ENCODE measurements at regions not wholly inside any gene's neighbourhood (a gene's known extent, or its start where the extent isn't known, plus 50 kb on each side); places are given as distances from the start of the nearest gene placed in this dataset.
"Not testable (repeated sequence)": the region's sequence is repeated elsewhere in the genome, so short reads cannot be mapped to it uniquely, and the experiment has no call there.

GRCh38 chr7:101754424-101755159 is 62.8 kb upstream of the CUX1 start:
- 2 to 63% (median 30%) methylated on average over 3 to 22 of the region's 22 CpGs for WGBS, 10 experiments
- in situ Hi-C loops (cut with MboI; ENCODE audit: low pct_unique_long_range_greater_than_20kb in 2 of 9, low sequenced_read_pairs in 9 of 9, unreplicated experiment in 9 of 9) = no loop called here
- peak in 6 of 8 experiments; percentile 27 to 94 (median 67) for ATAC-seq (replicated peaks in 6 of 8)
- peak overlapping the region in 2 of 5 donors; percentile 8 to 12 for H3K4me3 ChIP-seq
- peaks cover 6 to 7% of the 10 kb centered on the region in 2 donors for H3K4me1 ChIP-seq (replicated peaks in 1 of 2)
- H3K27ac ChIP-seq = no peak overlapping the region

- in situ Hi-C loops (cut with MboI; ENCODE audit: low pct_unique_long_range_greater_than_20kb in 2 of 9, low sequenced_read_pairs in 9 of 9, unreplicated experiment in 9 of 9) = no loop called here
- Histone ChIP-seq H3K4me1 (replicated peaks in 1 of 2) (peaks cover 6 to 7% of the 10 kb centered on the region in 2 donors), H3K4me3 (no peak overlapping the region), H3K27ac (no peak overlapping the region)
- ATAC-seq (replicated peaks in 6 of 8) = no peak
- 50 to 97% (median 89%) methylated on average over 3 to 7 of the region's 7 CpGs; no CpG with 5 or more reads in 2 of the 10 experiments for WGBS, 10 experiments
Observed at GRCh38 chr7:101757879-101758278, 59.5 kb upstream of the CUX1 start.

GRCh38 chr7:101758519-101758918 is 58.9 kb upstream of the CUX1 start:
- WGBS, 10 experiments = 71 to 100% (median 86%) methylated on average over 1 to 2 of the region's 2 CpGs; no CpG with 5 or more reads in 1 of the 10 experiments
- H3K4me1 ChIP-seq (replicated peaks in 1 of 2); H3K4me3 ChIP-seq; ATAC-seq (replicated peaks in 6 of 8); H3K27ac ChIP-seq; in situ Hi-C loops (cut with MboI; ENCODE audit: low pct_unique_long_range_greater_than_20kb in 2 of 9, low sequenced_read_pairs in 9 of 9, unreplicated experiment in 9 of 9): not testable (repeated sequence)

- Histone ChIP-seq H3K4me3 (no peak overlapping the region), H3K27ac (no peak overlapping the region), H3K4me1 (replicated peaks in 1 of 2) (no peaks in the 10 kb centered on the region)
- 0 to 90% (median 74%) methylated on average over 1 to 4 of the region's 6 CpGs; no CpG with 5 or more reads in 2 of the 10 experiments for WGBS, 10 experiments
- in situ Hi-C loops (cut with MboI; ENCODE audit: low pct_unique_long_range_greater_than_20kb in 2 of 9, low sequenced_read_pairs in 9 of 9, unreplicated experiment in 9 of 9) = no loop called here
- no peak for ATAC-seq (replicated peaks in 6 of 8)
Observed at GRCh38 chr7:101764221-101764620, 53.2 kb upstream of the CUX1 start.

- 72 to 83% (median 80%) methylated on average over 1 to 3 of the region's 6 CpGs; no CpG with 5 or more reads in 7 of the 10 experiments for WGBS, 10 experiments
- peak in 2 of 8 experiments; percentile 24 to 57 for ATAC-seq (replicated peaks in 6 of 8)
- Histone ChIP-seq H3K4me1 (replicated peaks in 1 of 2) (no peaks in the 10 kb centered on the region), H3K4me3 (no peak overlapping the region), H3K27ac (no peak overlapping the region)
- in situ Hi-C loops (cut with MboI; ENCODE audit: low pct_unique_long_range_greater_than_20kb in 2 of 9, low sequenced_read_pairs in 9 of 9, unreplicated experiment in 9 of 9) = no loop called here
Observed at GRCh38 chr7:101767544-101767943, 49.9 kb upstream of the CUX1 start.
